Liver (tissue), 8 donors: ENCODE measurements at regions not wholly inside any gene's neighbourhood (a gene's known extent, or its start where the extent isn't known, plus 50 kb on each side); places are given as distances from the start of the nearest gene placed in this dataset.

ENCODE experiments used
- DNase-seq: peaks from one replicate; pipeline ENCODE4 v3.0.0-alpha.2; 2017; ENCODE audit warnings: low spot score
- H3K27ac ChIP-seq, 2 donors: one replicate each; pipeline ENCODE4 v1.7.0; 2013; ENCODE audit warnings: inconsistent platforms in 2 of 2, low read length in 2 of 2, control low read depth in 1 of 2, low read depth in 1 of 2, mild to moderate bottlenecking in 1 of 2
- H3K27me3 ChIP-seq, 4 donors: one replicate each; pipeline versions ENCODE4 v1.6.1 to v1.7.0; 2013; ENCODE audit warnings: low read length in 3 of 4, inconsistent platforms in 1 of 4, mild to moderate bottlenecking in 1 of 4, moderate library complexity in 1 of 4; ENCODE audit not compliant: control insufficient read depth in 4 of 4, insufficient read depth in 4 of 4
- H3K36me3 ChIP-seq, 4 donors: one replicate each; pipeline versions ENCODE4 v1.6.1 to v1.7.0; 2013; ENCODE audit warnings: low read length in 3 of 4, mild to moderate bottlenecking in 3 of 4, low read depth in 1 of 4, moderate library complexity in 1 of 4; ENCODE audit not compliant: control insufficient read depth in 4 of 4, insufficient read depth in 3 of 4
- H3K4me1 ChIP-seq, 4 donors: one replicate each; pipeline versions ENCODE4 v1.6.1 to v1.7.0; 2013; ENCODE audit warnings: low read length in 3 of 4, mild to moderate bottlenecking in 3 of 4, moderate library complexity in 1 of 4; ENCODE audit not compliant: control insufficient read depth in 4 of 4, insufficient read depth in 4 of 4
- H3K4me3 ChIP-seq, 3 donors: one replicate each; pipeline versions ENCODE4 v1.6.1 to v1.7.0; 2013; ENCODE audit warnings: low read length in 3 of 3, control low read depth in 1 of 3, low read depth in 1 of 3, mild to moderate bottlenecking in 1 of 3
- H3K9ac ChIP-seq, 2 donors: one replicate each; pipeline ENCODE4 v1.7.0; 2013; ENCODE audit warnings: low read length in 2 of 2, mild to moderate bottlenecking in 2 of 2, moderate library complexity in 2 of 2, control low read depth in 1 of 2, low read depth in 1 of 2
- H3K9me3 ChIP-seq, 4 donors: one replicate each; pipeline versions ENCODE4 v1.6.1 to v1.7.0; 2013; ENCODE audit warnings: low read length in 3 of 4; ENCODE audit not compliant: control insufficient read depth in 4 of 4
- ATF3 ChIP-seq: IDR thresholded peaks from 2 replicates; pipeline ENCODE4 v1.6.1; 2016; ENCODE audit warnings: antibody characterized with exemption
- CTCF ChIP-seq: fragments of 150-350 bp; IDR thresholded peaks from 2 replicates; pipeline ENCODE4 v1.5.1; 2017; ENCODE audit warnings: improper control_type of control experiment, low read depth, low read length; ENCODE audit not compliant: missing input control
- EGR1 ChIP-seq, 2 donors: IDR thresholded peaks; 2 replicates each; pipeline ENCODE4 v1.6.1; 2016 to 2018; ENCODE audit warnings: antibody characterized with exemption in 2 of 2, low read depth in 2 of 2
- FOXA1 ChIP-seq: IDR thresholded peaks from 2 replicates; pipeline ENCODE4 v1.6.1; 2016; ENCODE audit warnings: antibody characterized with exemption
- FOXA2 ChIP-seq: IDR thresholded peaks from 2 replicates; pipeline ENCODE4 v1.6.1; 2016; ENCODE audit warnings: antibody characterized with exemption
- HNF4A ChIP-seq, 2 donors: conservative IDR thresholded peaks; 2 replicates each; pipeline ENCODE4 v1.6.1; 2016; ENCODE audit warnings: antibody characterized with exemption in 2 of 2, mild to moderate bottlenecking in 2 of 2
- HNF4G ChIP-seq: IDR thresholded peaks from 2 replicates; pipeline ENCODE4 v1.6.1; 2016; ENCODE audit warnings: antibody characterized with exemption
- JUND ChIP-seq, 2 donors: IDR thresholded peaks; 2 replicates each; pipeline ENCODE4 v1.6.1; 2016; ENCODE audit warnings: antibody characterized with exemption in 2 of 2
- MAX ChIP-seq: IDR thresholded peaks from 2 replicates; pipeline ENCODE4 v1.6.1; 2016; ENCODE audit warnings: antibody characterized with exemption
- NR2F2 ChIP-seq: IDR thresholded peaks from 2 replicates; pipeline ENCODE4 v1.6.1; 2016; ENCODE audit warnings: antibody characterized with exemption
- RAD21 ChIP-seq, 2 donors: IDR thresholded peaks; 2 replicates each; pipeline ENCODE4 v1.6.1; 2016; ENCODE audit warnings: antibody characterized with exemption in 2 of 2, mild to moderate bottlenecking in 2 of 2
- REST ChIP-seq: IDR thresholded peaks from 2 replicates; pipeline ENCODE4 v1.6.1; 2016; ENCODE audit warnings: antibody characterized with exemption, mild to moderate bottlenecking
- RXRA ChIP-seq, 2 donors: IDR thresholded peaks; 2 replicates each; pipeline ENCODE4 v1.6.1; 2017 to 2018; ENCODE audit warnings: antibody characterized with exemption in 2 of 2, mild to moderate bottlenecking in 1 of 2
- SP1 ChIP-seq: IDR thresholded peaks from 2 replicates; pipeline ENCODE4 v1.6.1; 2018; ENCODE audit warnings: antibody characterized with exemption, mild to moderate bottlenecking
- TAF1 ChIP-seq: conservative IDR thresholded peaks from 2 replicates; pipeline ENCODE4 v1.6.1; 2016; ENCODE audit warnings: antibody characterized with exemption, mild to moderate bottlenecking
- YY1 ChIP-seq: IDR thresholded peaks from 2 replicates; pipeline ENCODE4 v1.6.1; 2016; ENCODE audit warnings: antibody characterized with exemption, mild to moderate bottlenecking
- ZBTB33 ChIP-seq: IDR thresholded peaks from 2 replicates; pipeline ENCODE4 v1.6.1; 2016; ENCODE audit warnings: antibody characterized with exemption
- WGBS: extraction: QIAGEN DNeasy Blood & Tissue Kit; methylation state at CpG from one replicate; pipeline ENCODE4 v1.1.7; 2013; 5-methylcytosine and 5-hydroxymethylcytosine counted together
- donor health status: healthy.
- donor health status: healthy.
- donor health status: healthy.
- donor health status: healthy.
- donor health status: healthy.

GRCh38 chr20:16916165-16916564 is 168.0 kb downstream of the OTOR start:
- H3K27me3 ChIP-seq, result no peaks in the 10 kb centered on the region
- no peaks in the 10 kb centered on the region for H3K9me3 ChIP-seq
- no peaks in the 10 kb centered on the region for H3K36me3 ChIP-seq
- WGBS, result 38% methylated on average over 1 of the region's 1 CpG
- no peak overlapping the region for H3K27ac ChIP-seq
- no peak overlapping the region for H3K9ac ChIP-seq
- no peaks in the 10 kb centered on the region for H3K4me1 ChIP-seq
- TF ChIP-seq RAD21 (IDR thresholded peaks at IDR 0.05), result no peak
- TF ChIP-seq YY1, result no peak
- TF ChIP-seq ZBTB33, result no peak
- no peak for TF ChIP-seq NR2F2
- no peak for TF ChIP-seq TAF1
- no peak for TF ChIP-seq EGR1 (IDR thresholded peaks at IDR 0.05; ENCODE audit: low read depth in 2 of 2)
- no peak for TF ChIP-seq CTCF
- no peak for TF ChIP-seq RXRA (IDR thresholded peaks at IDR 0.05)
- no peak for TF ChIP-seq REST
- no peak for TF ChIP-seq JUND (IDR thresholded peaks at IDR 0.05)
- no peak for DNase-seq
- H3K4me3 ChIP-seq, result no peak overlapping the region

- Histone ChIP-seq H3K4me1 (no peaks in the 10 kb centered on the region), H3K27me3 (no peaks in the 10 kb centered on the region), H3K27ac (no peak overlapping the region), H3K9me3 (no peaks in the 10 kb centered on the region), H3K9ac (no peak overlapping the region), H3K4me3 (no peak overlapping the region), H3K36me3 (no peaks in the 10 kb centered on the region)
- DNase-seq, result no peak
- WGBS, result 56% methylated on average over 1 of the region's 1 CpG
- TF ChIP-seq REST (no peak), HNF4A (conservative IDR thresholded peaks at IDR 0.05) (no peak), TAF1 (no peak), CTCF (no peak), RAD21 (IDR thresholded peaks at IDR 0.05) (no peak), FOXA2 (no peak), HNF4G (no peak), JUND (IDR thresholded peaks at IDR 0.05) (no peak), SP1 (no peak), RXRA (IDR thresholded peaks at IDR 0.05) (no peak), FOXA1 (no peak), MAX (no peak), ATF3 (no peak)
These were observed 169.5 kb downstream of the OTOR start for GRCh38 chr20:16917636-16918035.
